GM10266 (cell line): ENCODE measurements at regions not wholly inside any gene's neighbourhood (a gene's known extent, or its start where the extent isn't known, plus 50 kb on each side); places are given as distances from the start of the nearest gene placed in this dataset.

Experiments
- DNase-seq: peaks from one replicate; pipeline ENCODE4 v3.0.0; 2012; ENCODE audit errors: extremely low spot score
- TF ChIP-seq, protein P1 (sequence below): IDR thresholded peaks from 2 replicates; pipeline ENCODE4 v1.5.1; 2012; ENCODE audit warnings: mild to moderate bottlenecking, low read depth; ENCODE audit not compliant: control insufficient read depth, insufficient read depth; ENCODE audit errors: missing control alignments

DNA sequence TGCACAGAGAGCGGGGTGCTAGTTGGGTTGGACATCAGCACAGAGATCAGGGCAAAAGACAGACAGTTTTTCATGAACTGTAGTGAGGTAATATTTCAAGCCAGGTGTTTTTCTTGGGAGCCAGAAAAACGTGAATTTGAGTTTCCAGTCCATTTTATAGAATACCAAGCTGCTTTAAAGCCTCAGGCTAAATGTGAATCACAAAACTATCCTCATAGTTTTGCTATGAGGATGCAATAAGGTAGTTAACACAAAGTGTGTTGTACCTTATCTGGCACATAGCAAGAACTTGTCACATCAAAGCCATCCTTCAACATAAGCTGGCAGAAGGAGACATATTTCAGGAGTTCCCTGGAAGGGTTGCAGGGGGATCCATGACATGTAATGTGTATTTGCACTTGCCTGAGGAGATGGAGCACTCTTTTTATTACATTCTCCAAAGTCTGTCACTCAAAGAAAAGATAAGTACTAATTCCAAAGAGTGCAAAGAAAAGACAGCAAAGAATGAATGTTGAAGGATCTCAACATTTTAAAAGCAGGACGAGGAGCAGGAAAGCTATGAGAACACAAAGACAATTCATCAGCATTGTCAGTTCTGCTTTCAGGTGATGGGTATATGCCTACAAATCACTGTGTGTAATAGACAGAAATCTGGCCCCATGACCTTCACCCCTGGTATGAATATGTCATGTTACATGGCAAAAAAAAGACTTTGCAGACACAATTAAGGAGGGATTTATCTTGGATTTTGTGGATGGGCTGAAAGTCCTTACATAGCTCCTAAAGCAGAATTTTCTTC is 1046.4 kb downstream of the NTRK3 start:
- no peak for DNase-seq
- TF ChIP-seq, protein P1, sequence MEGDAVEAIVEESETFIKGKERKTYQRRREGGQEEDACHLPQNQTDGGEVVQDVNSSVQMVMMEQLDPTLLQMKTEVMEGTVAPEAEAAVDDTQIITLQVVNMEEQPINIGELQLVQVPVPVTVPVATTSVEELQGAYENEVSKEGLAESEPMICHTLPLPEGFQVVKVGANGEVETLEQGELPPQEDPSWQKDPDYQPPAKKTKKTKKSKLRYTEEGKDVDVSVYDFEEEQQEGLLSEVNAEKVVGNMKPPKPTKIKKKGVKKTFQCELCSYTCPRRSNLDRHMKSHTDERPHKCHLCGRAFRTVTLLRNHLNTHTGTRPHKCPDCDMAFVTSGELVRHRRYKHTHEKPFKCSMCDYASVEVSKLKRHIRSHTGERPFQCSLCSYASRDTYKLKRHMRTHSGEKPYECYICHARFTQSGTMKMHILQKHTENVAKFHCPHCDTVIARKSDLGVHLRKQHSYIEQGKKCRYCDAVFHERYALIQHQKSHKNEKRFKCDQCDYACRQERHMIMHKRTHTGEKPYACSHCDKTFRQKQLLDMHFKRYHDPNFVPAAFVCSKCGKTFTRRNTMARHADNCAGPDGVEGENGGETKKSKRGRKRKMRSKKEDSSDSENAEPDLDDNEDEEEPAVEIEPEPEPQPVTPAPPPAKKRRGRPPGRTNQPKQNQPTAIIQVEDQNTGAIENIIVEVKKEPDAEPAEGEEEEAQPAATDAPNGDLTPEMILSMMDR, result no peak

- no peak for DNase-seq
- TF ChIP-seq, protein P1, result no peak
These were observed 1048.5 kb downstream of the NTRK3 start for GRCh38 chr15:87207990-87208580.

DNA sequence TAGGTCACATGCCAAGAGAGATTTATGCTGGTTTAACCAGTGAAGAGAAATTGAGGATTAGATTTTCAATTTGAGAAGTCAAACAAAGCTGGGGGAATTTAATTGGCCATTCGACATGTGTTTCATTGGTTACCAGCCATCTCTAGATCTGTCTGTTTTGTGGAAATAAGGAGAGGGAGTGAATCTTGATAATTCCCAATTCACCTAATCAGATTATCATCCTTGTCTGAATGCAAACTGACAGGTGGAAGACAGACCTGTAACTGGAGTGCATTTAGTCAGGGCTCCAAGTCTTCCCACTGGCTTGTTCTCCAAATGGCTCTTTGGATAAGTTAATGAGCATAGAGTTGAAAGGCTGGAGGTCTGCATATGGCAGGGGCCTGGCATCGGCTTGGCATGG is 1049.3 kb downstream of the NTRK3 start:
- no peak for DNase-seq
- TF ChIP-seq, protein P1, result no peak

DNA sequence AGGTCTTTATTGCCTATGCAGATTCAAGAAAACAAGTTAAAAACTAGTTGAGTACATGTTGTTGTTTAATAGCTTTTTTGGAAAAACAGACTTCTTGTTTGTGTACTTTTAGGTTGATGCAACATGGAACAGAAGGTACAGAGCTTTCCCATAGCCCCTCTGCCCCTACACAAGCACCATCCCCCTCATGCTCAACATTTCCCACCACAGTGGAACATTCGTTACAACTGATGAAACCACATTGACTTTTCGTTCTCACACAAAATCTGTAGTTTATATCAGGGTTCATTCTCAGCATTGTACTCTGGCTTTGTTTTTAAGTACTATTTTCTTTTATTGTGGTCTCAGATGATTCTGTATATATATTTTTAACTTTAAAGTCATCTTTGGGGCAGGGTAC is 1054.6 kb downstream of the NTRK3 start:
- TF ChIP-seq, protein P1, result no peak
- no peak for DNase-seq

GRCh38 chr15:87200149-87200548 is 1056.4 kb downstream of the NTRK3 start:
- no peak for DNase-seq
- TF ChIP-seq, protein P1, result no peak

GRCh38 chr15:87197981-87198380 is 1058.6 kb downstream of the NTRK3 start:
- DNase-seq, result no peak
- TF ChIP-seq, protein P1, result no peak

DNA sequence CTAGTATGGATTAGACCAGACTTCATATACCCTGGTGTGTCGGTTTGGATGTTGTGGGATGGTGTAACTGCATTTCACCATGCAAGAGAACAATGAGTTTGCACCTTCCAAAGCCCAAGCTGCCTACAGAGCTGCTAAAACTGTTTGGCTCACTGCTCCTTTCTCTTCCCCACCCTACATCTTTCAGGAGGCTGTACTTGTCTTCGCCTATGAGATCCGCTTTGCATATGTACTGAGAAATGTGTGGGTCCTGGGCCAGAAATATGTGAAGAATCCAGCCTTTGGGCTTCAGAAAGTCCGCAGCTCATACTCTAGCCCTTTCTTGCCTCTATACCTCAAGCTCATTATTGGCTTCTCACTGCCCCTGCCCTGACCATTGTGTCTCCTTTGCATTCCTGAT is 1060.0 kb downstream of the NTRK3 start:
- DNase-seq, result no peak
- TF ChIP-seq, protein P1, result no peak
